HEK293T (cell line): ENCODE measurements at regions not wholly inside any gene's neighbourhood (a gene's known extent, or its start where the extent isn't known, plus 50 kb on each side); places are given as distances from the start of the nearest gene placed in this dataset.

Experiments
- BHLHE40 ChIP-seq: fragments of 450-650 bp; IDR thresholded peaks from 2 replicates; pipeline ENCODE4 v1.6.1; 2016; ENCODE audit warnings: mild to moderate bottlenecking, moderate library complexity, borderline replicate concordance
- FOXA1 ChIP-seq: fragments of 450-650 bp; IDR thresholded peaks from 2 replicates; pipeline ENCODE4 v1.6.1; 2016; ENCODE audit warnings: mild to moderate bottlenecking
- SP1 ChIP-seq: fragments of 450-650 bp; IDR thresholded peaks from 2 replicates; pipeline ENCODE4 v1.6.1; 2017

DNA sequence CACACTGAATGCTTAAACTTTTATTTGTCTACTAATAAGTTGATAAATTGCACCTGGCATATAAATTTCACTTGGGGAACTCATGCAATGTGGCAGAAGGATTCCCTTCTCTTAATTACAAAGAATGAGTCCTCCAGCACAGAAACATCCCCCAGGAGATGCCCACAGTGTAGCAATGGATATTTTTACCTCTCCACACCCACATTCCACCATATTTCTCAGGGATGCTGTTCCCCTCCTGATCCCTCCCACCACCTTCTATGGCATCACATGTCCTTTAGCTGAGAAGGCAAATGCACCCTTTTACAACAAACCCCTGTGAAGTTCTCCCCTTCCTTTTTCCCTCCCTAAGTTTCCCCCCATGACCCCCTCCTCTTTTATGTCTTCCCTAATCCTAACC lies 56.1 kb upstream of the UBASH3B start:
- TF ChIP-seq BHLHE40, result no peak
- TF ChIP-seq FOXA1, result no peak
- no peak for TF ChIP-seq SP1
